Fibroblast of skin of scalp (primary cell): ENCODE measurements at regions not wholly inside any gene's neighbourhood (a gene's known extent, or its start where the extent isn't known, plus 50 kb on each side); places are given as distances from the start of the nearest gene placed in this dataset.
"Not testable (repeated sequence)": the region's sequence is repeated elsewhere in the genome, so short reads cannot be mapped to it uniquely, and the experiment has no call there.

Experiments
- DNase-seq: peaks from one replicate; pipeline ENCODE4 v3.0.0-alpha.2; 2013

DNA sequence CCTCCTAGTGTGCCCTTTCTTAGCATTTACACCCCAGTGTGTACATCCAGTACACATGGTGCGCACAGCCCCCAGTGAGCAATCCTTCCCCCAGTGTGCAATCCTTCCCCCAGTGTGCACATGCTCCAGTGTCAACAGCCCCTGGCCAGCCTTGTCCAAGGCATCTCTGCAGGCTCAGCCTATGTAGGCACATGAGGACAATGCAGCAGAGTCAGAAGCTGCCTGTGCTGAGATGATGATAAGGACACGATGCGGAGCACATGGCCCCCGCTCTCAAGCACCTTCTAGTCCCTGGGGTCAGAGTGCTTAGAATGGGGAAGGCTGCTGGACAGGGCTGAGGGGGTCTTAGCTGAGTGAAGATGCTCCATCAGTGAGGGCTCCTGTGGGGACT, 69.8 kb downstream of the GADD45G start:
- no peak for DNase-seq

DNA sequence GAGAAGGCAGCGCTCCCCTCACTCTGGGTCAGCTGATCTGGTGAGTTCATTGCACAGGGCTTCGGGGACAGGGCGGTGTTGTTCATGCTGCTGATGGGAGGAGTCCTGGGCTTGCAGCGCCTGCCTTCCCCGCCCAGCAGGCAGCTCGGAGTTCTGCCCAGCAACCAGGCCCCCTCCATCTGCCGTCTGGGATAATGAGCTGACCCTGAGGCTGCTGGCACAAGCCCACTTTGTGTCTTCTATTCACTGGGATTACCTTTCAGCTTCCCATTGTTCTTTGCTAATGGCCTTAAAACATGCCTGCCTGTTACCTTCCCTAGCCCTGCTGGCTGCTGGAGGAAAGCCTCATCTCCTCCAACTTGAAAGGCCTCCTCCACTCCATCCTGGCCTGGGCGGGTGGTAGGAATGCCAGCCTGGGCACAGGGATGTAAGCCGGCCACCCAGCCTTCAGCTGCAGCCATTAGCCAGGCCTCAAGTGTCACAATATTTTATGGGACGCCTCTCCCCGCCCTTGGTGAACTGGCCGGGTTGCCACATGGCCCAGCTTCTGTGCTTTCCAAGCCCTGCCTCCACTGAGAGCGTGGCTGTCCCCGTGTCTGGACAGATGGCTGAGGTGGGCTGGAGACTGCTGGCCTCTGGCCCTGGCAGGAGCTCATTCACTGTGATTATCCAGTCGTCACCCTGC, 70.4 kb downstream of the GADD45G start:
- no peak for DNase-seq

DNA sequence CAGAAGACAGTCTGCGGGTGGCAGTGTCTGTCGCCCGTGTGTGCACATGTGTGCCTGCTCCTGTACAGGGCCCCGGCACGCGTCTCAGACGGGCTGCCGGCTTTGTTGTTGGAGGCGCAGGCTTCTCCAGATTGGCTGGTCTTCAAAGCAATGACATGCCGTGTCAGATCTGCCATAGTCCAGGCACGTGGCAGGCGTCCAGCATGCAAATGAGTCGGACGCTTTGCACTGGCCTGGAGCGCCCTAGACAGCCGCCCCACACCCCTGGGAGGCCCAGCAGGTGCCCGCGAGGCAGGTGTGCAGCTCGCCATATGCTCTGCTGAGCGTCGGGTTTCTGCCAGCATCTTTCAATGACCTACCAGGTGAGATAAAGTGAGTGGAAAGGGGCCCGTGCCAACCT, 71.5 kb downstream of the GADD45G start:
- no peak for DNase-seq

DNA sequence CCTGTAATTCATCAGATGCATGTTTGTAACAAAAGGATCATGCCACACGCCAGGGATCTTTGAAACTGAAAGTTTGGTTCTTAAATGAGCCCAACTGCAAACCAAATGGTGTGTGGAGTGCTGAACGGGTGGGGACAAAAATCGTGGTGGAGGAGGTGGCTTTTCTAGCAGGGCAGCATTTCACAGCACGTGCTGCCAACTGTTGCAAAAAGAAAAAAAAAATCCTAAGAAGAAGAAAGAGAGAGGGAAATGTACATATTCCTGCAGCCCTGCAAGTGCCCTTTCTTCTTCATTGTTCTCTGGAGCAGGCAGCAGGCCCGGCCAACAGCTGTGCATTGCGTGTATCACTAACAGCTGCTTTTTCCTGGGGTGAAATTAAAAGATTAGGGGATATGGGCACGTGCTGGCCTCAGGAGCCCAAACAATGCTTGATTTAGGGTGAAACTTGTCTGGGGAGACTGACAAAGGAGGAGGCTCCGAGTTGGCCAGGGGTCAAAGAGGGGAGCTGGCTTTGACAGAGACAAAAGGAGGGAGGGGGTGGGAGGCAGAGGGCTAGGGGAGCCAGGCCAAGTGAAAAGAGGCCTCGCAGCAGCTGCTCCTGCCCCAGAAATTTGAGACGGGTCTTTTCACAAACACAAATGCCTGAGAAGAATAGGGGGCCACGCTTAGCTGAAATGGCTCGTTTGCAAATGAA, 73.0 kb downstream of the GADD45G start:
- DNase-seq: no peak

DNA sequence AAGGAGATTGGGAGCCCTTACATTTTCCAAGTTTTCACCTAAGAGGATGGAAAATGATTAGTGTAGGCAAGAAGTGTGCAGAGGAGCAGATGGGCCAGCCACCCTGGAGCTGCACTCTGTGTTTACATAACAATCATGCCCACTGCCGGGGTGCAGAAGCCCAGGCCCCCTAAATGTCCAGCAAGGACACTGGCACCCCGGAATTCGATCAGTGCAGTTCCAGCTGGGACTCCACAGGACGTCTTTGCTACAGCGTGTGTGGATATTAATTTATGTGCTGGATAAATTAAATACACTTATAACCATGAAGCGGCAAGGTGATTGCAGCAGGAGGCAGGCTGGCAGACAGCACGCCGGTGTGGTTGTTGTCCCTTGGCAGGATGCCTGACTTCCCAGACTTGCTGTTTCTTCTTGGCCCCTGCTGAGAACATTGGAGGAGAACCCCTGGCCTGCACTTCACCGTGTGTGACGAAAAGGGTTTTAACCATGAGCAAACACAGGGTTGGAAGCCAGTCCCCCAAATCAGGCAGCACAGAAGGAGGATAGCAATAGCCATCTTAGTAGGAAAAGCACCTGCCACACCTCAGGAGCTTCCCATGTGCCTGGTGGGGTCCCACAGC, 73.7 kb downstream of the GADD45G start:
- DNase-seq: no peak

DNA sequence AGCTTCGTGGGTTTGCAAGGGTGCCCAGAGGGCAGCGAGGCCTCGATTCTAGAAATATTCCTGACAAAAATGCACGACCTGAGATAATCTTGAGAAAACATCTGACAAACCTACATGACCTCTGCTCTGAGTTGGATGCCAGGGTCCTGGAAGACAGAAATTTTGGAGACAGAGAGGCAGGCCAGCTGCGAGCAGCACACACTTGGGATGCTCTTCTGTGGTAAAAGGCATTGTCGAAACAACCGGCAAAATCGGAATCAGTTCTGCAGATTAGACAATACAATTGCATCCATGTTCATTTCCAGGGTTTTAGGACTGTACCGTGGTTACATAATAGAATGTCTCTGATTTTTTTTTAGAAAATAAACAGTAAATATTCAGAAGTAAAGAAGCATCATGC, 74.2 kb downstream of the GADD45G start:
- no peak for DNase-seq

DNA sequence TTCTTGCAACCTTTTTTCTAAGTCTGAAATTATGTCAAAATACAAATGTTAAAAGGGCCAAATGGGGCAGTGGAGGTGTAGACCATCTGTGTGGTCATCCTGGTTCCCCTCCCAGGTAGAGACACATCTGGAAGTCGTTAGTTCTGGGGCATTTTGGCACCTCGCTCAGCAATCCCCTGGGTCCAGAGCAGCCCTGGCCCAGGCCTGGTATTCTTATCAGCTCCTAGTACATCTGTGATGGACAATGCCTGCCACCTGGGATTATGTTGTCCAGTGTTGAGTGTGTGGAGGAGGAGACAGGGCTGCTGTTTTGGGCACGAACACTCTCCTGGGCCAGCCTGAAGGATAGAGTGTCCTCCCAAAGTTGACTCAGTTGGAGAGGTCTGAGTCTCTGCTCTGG, 74.8 kb downstream of the GADD45G start:
- no peak for DNase-seq

DNA sequence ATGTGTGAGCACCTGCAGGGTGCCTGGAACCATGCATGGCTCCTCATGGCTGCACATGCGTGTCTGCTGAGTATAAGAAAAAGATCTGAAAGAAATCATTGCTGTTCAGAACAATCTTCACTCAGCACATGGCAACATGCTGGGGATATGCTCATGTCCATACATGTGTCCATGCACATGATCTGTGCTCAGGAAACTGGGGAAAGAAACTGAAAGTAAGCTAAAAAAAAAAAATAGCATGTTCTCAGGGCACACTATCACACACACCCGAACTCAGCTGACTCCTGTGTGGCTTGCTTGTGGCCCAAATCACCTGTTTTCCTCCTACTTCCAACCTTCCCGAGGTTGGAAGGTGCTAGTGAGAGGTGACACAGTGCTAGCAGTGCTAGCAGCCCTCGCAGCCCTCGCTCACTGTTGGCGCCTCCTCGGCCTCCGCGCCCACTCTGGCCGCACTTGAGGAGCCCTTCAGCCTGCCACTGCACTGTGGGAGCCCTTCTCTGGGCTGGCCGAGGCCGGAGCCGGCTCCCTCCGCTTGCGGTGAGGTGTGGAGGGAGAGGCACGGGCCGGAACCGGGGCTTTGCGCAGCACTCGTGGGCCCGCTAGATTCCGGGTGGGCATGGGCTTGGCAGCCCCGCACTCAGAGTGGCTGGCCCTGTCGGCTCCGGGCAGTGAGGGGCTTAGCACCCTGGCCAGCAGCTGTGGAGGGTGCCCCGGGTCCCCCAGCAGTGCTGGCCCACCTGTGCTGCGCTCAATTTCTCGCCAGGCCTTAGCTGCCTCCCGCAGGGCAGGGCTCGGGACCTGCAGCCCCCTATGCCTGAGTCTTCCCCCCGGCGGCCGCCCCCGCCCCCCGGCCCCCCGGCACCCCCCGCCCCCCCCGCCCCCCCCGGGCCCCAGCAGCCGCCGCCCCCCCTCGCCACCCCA, 76.0 kb downstream of the GADD45G start:
- no peak for DNase-seq

DNA sequence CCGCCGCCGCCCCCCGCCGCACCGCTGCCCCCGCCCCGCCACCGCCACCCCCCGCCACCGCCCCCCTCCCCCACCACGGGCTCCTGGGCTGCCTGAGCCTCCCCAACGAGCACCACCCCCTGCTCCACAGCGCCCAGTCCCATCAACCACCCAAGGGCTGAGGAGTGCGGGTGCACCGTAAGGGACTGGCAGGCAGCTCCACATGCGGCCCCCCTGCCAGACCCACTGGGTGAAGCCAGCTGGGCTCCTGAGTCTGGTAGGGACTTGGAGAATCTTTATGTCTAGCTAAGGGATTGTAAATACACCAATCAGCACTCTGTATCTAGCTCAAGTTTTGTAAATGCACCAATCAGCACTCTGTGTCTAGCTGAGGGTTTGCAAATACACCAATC, 76.7 kb downstream of the GADD45G start:
- not testable (repeated sequence) for DNase-seq

DNA sequence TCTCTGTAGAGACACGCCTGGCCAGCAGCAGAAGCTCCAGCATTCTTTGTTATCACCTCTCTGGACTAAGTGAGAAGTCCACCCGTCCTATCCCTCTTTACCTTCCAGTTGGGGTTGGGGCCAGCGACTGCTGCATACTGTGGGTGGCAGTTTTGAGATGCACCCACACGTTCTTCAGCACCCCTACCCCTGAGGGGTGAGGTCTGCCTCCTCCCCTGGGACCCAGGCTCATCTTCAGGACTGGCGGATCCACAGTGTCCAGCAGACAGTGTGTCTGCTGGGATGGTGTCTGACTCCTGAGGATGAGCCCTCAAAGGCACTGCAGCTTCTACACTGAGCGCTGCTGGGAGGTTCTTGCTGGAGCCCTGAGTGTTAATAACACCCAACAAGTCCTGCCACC, 78.8 kb downstream of the GADD45G start:
- no peak for DNase-seq

DNA sequence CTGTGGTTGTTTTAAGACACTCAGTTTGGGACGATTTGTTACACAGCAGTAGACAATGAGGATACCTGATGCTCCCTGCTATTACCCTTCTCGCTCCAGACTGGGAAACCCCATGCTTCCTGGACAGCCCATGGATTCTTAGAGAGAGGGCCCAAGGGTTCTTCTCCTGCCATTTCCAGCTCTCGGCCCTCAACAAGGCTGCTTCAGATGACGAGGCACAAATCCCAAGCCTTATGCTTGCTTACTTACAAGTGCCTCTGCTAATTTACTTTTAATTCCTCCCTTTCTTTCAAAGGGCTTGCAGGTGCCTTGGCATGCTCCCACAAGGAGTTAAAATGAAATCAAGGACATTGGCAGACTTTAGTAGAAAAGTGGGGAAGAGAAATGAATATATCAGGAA, 79.4 kb downstream of the GADD45G start:
- DNase-seq: no peak

DNA sequence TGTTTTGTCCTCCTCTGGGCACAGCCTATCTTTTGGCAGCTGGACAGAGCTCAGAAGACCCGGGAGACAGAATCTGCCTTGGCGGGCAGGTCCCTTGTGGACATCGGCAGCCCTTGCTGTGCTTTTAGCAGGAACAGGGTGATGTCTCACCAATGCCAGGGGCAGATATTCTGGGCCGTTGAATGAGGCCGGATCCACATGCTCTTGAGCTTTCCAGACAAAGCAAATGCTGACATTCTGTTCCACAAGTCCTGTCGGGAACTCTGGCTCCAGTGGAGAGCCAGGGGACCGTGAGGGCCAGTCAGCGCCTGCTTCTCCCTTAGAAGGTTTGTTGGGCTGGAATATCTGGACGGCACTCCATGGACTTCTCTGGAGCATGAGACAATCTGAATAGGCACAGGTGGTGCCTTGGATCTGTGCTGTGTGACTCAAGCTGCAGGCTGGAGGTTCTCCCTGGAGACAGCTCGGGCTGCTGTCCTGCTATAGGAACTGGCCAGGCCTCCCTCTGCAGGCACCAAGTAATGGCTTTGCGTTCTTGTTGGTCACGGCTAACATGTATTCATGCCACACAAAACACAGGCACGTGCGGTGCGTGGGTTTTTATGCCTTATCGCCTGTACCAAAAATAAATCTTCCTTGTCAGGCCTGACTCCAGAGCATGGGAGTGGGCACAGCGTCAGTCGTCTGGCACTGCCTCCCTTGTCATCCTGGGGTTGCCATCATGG, 80.3 kb downstream of the GADD45G start:
- DNase-seq: no peak

DNA sequence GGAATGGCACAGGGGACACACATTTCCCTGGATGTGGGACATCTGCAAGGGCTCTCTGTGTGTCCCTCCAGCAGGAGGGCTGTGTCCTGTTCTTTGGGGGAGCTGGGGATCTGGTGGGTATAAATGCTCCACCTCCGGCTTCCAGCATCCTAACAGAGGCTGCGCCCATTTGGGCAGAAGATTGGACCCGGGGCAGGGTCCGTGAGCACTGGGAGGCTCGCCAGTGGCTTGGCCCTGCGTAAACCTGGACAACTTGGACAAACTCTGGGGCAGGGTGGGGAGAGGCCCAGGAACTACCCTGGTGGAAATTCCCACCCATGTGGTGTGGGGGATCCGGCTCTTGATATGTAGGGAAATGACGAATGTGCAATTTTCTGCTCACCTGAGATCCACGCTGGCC, 80.9 kb downstream of the GADD45G start:
- DNase-seq: no peak

DNA sequence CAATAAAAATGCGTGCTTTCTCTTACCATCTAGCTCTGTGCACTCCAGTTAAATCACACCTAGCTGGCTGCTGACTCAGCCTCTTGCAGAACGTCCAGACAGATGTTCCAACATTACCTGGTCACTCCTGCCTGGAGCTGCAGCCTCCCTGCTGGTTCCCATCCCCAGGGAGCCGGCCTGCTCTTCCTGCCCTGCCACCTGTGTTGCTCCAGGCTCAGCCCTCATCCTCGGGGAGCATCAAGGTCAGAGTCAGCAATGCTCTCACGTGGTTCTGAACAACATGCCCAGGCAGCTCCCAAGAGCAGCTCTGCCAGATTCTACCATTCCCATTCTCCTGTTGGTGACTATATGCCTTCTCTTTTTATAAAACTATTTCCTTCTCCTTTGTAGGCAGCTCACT, 81.3 kb downstream of the GADD45G start:
- DNase-seq: no peak

DNA sequence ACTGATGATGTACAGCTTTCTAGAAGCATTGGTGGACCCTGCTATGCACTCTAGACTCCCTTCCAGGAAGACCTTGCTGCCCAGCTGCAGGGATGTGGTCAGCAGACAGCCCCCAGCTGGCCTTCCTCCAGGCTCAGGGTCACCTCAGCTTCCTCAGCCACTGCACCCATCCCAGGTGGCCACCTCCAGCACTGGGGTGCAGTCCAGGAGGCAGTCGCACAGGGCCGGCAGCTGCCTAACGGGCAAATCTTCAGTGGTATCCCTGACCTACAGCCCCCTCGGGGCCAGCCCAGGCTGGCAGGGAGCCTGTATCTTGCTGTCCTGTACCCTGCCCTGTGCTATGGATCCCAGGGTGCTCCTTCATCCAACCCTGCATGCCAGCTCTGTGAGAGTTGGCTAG, 81.8 kb downstream of the GADD45G start:
- no peak for DNase-seq

DNA sequence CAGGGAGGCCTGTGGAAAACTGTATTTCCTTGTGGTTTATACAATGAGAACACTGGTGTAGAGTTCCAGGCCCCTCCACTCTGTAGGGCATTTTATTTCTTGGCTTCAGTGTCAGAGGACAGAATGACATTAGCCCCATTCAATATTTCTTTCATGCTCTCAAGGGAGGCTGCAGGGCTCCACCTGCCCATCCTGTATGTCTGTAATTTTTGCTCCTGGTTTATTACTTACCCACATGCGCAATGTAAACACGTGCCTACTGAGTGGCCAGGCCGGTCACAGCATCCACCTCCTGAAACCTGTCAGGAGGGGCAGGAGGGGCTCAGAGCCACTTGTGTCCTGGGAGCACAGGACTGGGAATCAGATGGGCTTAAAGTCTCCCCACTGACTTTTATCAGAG, 82.4 kb downstream of the GADD45G start:
- DNase-seq: no peak

DNA sequence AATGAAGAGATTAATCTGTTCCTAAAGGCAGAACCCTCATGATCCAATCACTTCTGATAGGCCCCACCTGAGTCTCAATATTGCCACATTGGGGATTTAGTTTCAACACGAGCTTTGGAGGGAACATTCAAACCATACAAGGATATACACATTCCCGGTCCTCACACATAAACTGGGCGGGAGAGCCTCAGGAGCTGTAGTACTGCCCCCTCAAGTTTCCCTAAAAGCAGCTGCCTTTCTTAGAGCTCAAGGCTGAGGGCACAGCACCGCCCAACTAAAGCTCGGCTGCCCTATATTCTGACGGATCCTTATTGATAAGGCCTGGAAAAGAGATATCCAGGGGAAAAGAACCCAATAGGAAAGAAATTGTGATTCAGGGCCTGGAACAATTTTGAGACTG, 83.0 kb downstream of the GADD45G start:
- DNase-seq: no peak

DNA sequence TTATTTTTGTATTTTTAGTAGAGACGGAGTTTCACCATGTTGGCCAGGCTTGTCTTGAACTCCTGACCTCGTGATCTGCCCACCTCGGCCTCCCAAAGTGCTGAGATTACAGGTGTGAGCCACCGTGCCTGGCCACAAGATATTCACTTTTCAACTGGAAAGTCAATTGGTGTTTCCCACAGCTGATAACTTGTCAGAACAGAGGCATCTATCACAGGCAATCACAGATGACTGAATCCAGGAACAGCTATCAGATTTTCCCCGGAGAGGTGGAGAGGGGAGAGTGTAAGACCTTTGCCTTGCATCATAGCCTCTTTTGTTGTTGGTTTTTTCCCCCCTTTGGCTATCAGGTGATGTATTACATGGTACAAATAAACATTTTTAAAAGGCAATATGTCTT, 84.5 kb downstream of the GADD45G start:
- DNase-seq: not testable (repeated sequence)

DNA sequence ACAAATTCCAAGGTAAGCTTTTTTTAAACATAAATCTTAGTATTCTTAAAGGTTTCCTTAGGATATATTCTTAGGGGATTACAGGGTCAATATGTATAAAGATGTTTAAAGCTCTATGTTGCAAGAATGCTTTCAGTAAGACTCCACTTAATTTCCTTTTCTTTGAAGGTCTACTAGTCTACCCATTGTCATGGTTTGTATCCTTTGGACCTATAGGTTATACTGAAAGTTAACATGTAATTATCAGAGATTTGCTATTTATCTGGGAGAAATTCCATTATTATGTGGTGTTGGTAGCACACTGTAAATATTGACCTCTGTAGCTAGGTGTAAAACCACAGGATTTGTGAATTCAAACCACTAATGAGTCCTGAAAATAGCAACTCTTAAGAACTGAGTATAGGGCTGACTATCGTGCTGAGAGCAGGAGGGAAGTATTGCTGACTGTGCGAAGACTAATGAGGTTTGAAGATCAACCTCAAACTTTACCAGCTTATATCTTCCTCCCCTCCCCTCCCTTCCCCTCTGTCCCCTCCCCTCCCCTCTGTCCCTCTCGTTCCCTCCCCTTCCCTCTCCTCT, 85.6 kb downstream of the GADD45G start:
- no peak for DNase-seq

DNA sequence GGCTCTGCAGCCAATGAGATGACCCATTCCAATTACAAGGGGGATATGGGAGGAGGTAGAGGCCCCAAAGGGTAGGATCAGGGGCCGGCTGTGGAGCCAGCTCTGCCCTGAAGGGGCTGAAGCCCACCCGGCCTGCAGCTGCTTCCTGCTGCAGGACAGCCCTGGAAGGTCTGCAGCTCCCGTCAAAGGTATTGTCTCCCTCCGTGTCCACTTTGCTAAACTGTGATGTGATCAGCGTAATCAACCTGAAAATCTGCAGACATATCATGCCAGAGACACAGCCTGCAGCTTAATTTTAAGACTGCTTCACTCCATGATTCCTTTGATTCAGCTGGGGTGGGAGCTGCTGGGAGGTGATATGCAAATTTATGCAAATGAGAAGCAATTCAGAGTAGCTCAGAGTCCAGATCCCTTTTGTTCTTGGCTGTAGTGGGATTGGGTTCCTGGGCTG, 90.7 kb downstream of the GADD45G start:
- no peak for DNase-seq

DNA sequence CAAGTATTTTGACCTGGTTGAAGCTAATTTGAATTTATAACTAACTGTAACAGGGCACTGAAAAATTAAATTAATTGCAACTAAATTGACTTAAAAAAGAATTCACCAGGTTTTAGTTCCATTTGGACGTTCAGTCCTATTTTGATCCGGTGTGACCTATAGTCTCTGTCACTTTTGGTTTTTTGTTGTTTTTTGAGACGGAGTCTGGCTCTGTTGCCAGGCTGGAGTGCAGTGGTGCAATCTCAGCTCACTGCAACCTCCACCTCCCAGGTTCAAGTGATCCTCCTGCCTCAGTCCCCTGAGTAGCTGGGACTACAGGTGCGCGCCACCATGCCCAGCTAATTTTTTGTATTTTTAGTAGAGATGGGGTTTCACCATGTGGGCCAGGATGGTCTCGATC, 91.2 kb downstream of the GADD45G start:
- not testable (repeated sequence) for DNase-seq

DNA sequence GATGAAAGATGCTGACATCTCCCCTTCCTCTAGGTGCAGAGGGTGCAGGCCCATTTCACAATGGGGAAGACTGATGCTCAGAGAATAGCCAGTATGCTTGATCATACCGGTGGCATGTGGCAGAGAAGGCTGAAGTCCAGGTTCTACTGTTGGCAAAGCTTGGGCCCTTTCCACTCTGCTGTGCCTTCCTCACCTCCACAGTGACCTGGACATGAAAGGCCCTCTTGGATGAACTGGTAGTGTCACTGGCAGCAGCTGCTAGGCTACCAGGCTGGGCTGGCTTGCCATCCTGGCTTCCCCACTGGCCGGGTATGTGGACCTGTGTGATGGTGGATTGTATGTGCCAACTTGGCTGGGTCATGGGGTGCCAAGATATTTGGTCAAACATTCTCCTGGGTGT, 92.0 kb downstream of the GADD45G start:
- no peak for DNase-seq
